ENCODE measurements at regions not wholly inside any gene's neighbourhood (a gene's known extent, or its start where the extent isn't known, plus 50 kb on each side); places are given as distances from the start of the nearest gene placed in this dataset.

- no peak for DNase-seq (ENCODE audit: low spot score)
Measured at GRCh38 chr4:8796096-8796495, 75.5 kb downstream of the HMX1 start.

- DNase-seq (ENCODE audit: low spot score) = no peak
Measured at GRCh38 chr4:8795140-8795539, 76.5 kb downstream of the HMX1 start.

- no peak for DNase-seq (ENCODE audit: low spot score)
Measured at GRCh38 chr4:8794491-8794890, 77.1 kb downstream of the HMX1 start.

GRCh38 chr4:8793571-8794160 lies 78.0 kb downstream of the HMX1 start:
- DNase-seq (ENCODE audit: low spot score) = no peak

- DNase-seq (ENCODE audit: low spot score) = no peak
Measured at GRCh38 chr4:8792491-8792890, 79.1 kb downstream of the HMX1 start.

- no peak for DNase-seq (ENCODE audit: low spot score)
Measured at GRCh38 chr4:8791609-8792008, 80.0 kb downstream of the HMX1 start.

GRCh38 chr4:8790749-8791148 lies 80.9 kb downstream of the HMX1 start:
- DNase-seq (ENCODE audit: low spot score) = no peak

GRCh38 chr4:8788174-8788573 lies 83.5 kb downstream of the HMX1 start:
- no peak for DNase-seq (ENCODE audit: low spot score)

- DNase-seq (ENCODE audit: low spot score) = no peak
Measured at GRCh38 chr4:8786166-8786565, 85.5 kb downstream of the HMX1 start.

GRCh38 chr4:8785656-8786142 lies 85.9 kb downstream of the HMX1 start:
- no peak for DNase-seq (ENCODE audit: low spot score)

- no peak for DNase-seq (ENCODE audit: low spot score)
Measured at GRCh38 chr4:8783736-8784135, 87.9 kb downstream of the HMX1 start.

- DNase-seq (ENCODE audit: low spot score) = no peak
Measured at GRCh38 chr4:8782135-8782534, 89.5 kb downstream of the HMX1 start.

GRCh38 chr4:8781641-8782040 lies 90.0 kb downstream of the HMX1 start:
- no peak for DNase-seq (ENCODE audit: low spot score)

GRCh38 chr4:8780596-8781368 lies 90.9 kb downstream of the HMX1 start:
- DNase-seq (ENCODE audit: low spot score) = no peak

GRCh38 chr4:8780086-8780485 lies 91.6 kb downstream of the HMX1 start:
- no peak for DNase-seq (ENCODE audit: low spot score)

- DNase-seq (ENCODE audit: low spot score) = no peak
Measured at GRCh38 chr4:8779490-8779932, 92.1 kb downstream of the HMX1 start.

- no peak for DNase-seq (ENCODE audit: low spot score)
Measured at GRCh38 chr4:8778760-8779159, 92.9 kb downstream of the HMX1 start.

- no peak for DNase-seq (ENCODE audit: low spot score)
Measured at GRCh38 chr4:8778291-8778690, 93.3 kb downstream of the HMX1 start.

- DNase-seq (ENCODE audit: low spot score) = peak; percentile 53
Measured at GRCh38 chr4:8777320-8778196, 94.1 kb downstream of the HMX1 start.

GRCh38 chr4:8776366-8776765 lies 95.3 kb downstream of the HMX1 start:
- DNase-seq (ENCODE audit: low spot score) = no peak

- no peak for DNase-seq (ENCODE audit: low spot score)
Measured at GRCh38 chr4:8775751-8776355, 95.8 kb downstream of the HMX1 start.

GRCh38 chr4:8775121-8775520 lies 96.5 kb downstream of the HMX1 start:
- DNase-seq (ENCODE audit: low spot score) = no peak
